Heart right ventricle (tissue), 16 donors: ENCODE measurements at regions not wholly inside any gene's neighbourhood (a gene's known extent, or its start where the extent isn't known, plus 50 kb on each side); places are given as distances from the start of the nearest gene placed in this dataset.
"Not testable (repeated sequence)": the region's sequence is repeated elsewhere in the genome, so short reads cannot be mapped to it uniquely, and the experiment has no call there.

Source experiments
- ATAC-seq, 8 donors: fragments of 200-7000 bp; cut with Tn5 transposase; one replicate each; pipeline ENCODE4 v1.9.1; 2020; ENCODE audit warnings: mild to moderate bottlenecking in 8 of 8, moderate library complexity in 8 of 8, moderate number of reproducible peaks in 1 of 8
- DNase-seq, 2 donors: peaks; one replicate each; pipeline ENCODE4 v3.0.0-alpha.2; 2020
- H3K27ac ChIP-seq, 10 donors: fragments of 200-600 bp; sonication (generic) in 2 of 10; one replicate each; pipeline versions ENCODE4 v1.5.0 to v1.8.0; 2020 to 2022; ENCODE audit warnings: mild to moderate bottlenecking in 3 of 10
- H3K27me3 ChIP-seq, 7 donors: fragments of 200-600 bp; one replicate each; pipeline ENCODE4 v1.8.0; 2021 to 2022; ENCODE audit warnings: mild to moderate bottlenecking in 2 of 7
- H3K36me3 ChIP-seq, 9 donors: fragments of 200-600 bp; sonication (generic) in 1 of 9; one replicate each; pipeline versions ENCODE4 v1.5.0 to v1.8.0; 2020 to 2022; ENCODE audit warnings: mild to moderate bottlenecking in 2 of 9
- H3K4me1 ChIP-seq, 9 donors: fragments of 200-600 bp; sonication (generic) in 1 of 9; one replicate each; pipeline versions ENCODE4 v1.5.0 to v1.8.0; 2020 to 2022; ENCODE audit warnings: mild to moderate bottlenecking in 4 of 9
- H3K4me3 ChIP-seq, 10 donors: fragments of 200-600 bp; sonication (generic) in 2 of 10; one replicate each; pipeline versions ENCODE4 v1.5.0 to v1.8.0; 2020 to 2022; ENCODE audit warnings: mild to moderate bottlenecking in 7 of 10, moderate library complexity in 2 of 10
- H3K9me3 ChIP-seq, 11 donors: fragments of 200-600 bp in 10 of 11; sonication (generic) in 2 of 11; one replicate each; pipeline versions ENCODE4 v1.5.0 to v1.8.0; 2013 to 2022; ENCODE audit warnings: mild to moderate bottlenecking in 2 of 11, control low read depth in 1 of 11, moderate library complexity in 1 of 11
- WGBS, 2 donors: extraction: QIAGEN DNeasy Blood & Tissue Kit; methylation state at CpG; one replicate each; pipeline ENCODE4 v1.1.7; 2013; ENCODE audit warnings: inconsistent platforms in 1 of 2; 5-methylcytosine and 5-hydroxymethylcytosine counted together
- intact Hi-C, 10 donors: fragments of 100-400 bp; cut with DNase I; formaldehyde crosslinking; loops; one replicate each; pipeline versions ENCODE4 v1.11.1 to v1.14.2; 2022
- TF ChIP-seq, protein P1 (sequence below), 9 donors: fragments of 200-600 bp; sonication (generic) in 2 of 9; IDR thresholded peaks; one replicate each; pipeline versions ENCODE4 v1.5.0 to v1.8.0; 2021 to 2022; ENCODE audit warnings: antibody characterized with exemption in 9 of 9, mild to moderate bottlenecking in 5 of 9, moderate library complexity in 1 of 9
- donor health status: Arrhythmogenic right ventricular cardiomyopathy.
- donor health status: ischemic (EF 13 %, LVEDD 7.1; RV severe dilation, severe dysfunction).
- donor health status: healthy with polysubstance abuse.
- donor health status: DM: no; HTN: yes; CAD: no.
- donor health status: DM: no; HTN: no; CAD: no.
- donor health status: ischemic (EF 25% LVEDD 6.9; RV normal size, moderate dysfunction).
- donor health status: ischemic (EF 25% LVEDD 5.7; RV mildly dilated, moderate dysfunction).
- donor health status: healthy.
- donor health status: DM: yes; HTN: yes; CAD: no.
- donor health status: Ischemic cardiomyopathy.
- donor health status: ischemic (EF 35%, LVEDD 5.7; RV mildly dilated, moderate dysfunction).
- donor health status: nonischemic (EF 11% LVEDD 7.7; RV severe dilation, severe dysfunction).
- donor health status: DM: yes; HTN: yes; CAD: no.
- donor health status: PGD.
- donor health status: ischemic (EF 29% LVEDD 5.4; RV normal size, mild dysfunction).
- donor health status: nonischemic (EF 23%, LVEDD 6.1; RV moderate dilation, normal function).

DNA sequence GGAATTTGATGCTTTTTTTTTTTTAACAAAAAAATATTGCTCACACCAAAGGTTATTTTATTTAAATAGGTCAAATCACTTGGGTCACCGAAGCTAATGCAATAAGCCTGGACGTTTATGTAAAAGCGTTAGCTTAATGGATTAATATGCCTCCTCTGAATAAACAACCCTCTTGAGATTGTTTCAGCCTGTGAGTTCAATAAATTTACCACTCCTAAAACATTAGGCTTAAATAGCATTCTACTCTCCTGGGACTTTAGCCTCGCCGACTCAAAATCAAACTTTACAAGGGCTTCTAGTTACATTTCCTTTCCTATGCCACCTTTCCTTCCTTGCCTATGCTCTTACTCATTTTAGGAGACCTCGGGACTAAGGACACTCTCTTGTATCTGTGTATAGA is 79.3 kb downstream of the DNAJB9 start:
- TF ChIP-seq, protein P1, sequence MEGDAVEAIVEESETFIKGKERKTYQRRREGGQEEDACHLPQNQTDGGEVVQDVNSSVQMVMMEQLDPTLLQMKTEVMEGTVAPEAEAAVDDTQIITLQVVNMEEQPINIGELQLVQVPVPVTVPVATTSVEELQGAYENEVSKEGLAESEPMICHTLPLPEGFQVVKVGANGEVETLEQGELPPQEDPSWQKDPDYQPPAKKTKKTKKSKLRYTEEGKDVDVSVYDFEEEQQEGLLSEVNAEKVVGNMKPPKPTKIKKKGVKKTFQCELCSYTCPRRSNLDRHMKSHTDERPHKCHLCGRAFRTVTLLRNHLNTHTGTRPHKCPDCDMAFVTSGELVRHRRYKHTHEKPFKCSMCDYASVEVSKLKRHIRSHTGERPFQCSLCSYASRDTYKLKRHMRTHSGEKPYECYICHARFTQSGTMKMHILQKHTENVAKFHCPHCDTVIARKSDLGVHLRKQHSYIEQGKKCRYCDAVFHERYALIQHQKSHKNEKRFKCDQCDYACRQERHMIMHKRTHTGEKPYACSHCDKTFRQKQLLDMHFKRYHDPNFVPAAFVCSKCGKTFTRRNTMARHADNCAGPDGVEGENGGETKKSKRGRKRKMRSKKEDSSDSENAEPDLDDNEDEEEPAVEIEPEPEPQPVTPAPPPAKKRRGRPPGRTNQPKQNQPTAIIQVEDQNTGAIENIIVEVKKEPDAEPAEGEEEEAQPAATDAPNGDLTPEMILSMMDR (IDR thresholded peaks at IDR 0.05), result no peak
- DNase-seq, result no peak
- no peaks in the 10 kb centered on the region for H3K4me1 ChIP-seq
- intact Hi-C loops, result no loop called here
- no peak overlapping the region for H3K4me3 ChIP-seq
- no peak overlapping the region for H3K27ac ChIP-seq
- no peaks in the 10 kb centered on the region for H3K36me3 ChIP-seq
- H3K9me3 ChIP-seq, result no peaks in the 10 kb centered on the region
- no peaks in the 10 kb centered on the region for H3K27me3 ChIP-seq
- no peak for ATAC-seq
- WGBS, 2 donors, result 76 to 81% methylated on average over 6 of the region's 6 CpGs

- 31 to 50% methylated on average over 1 of the region's 1 CpG for WGBS, 2 donors
- DNase-seq, result no peak
- no peak for ATAC-seq
- intact Hi-C loops, result no loop called here
- Histone ChIP-seq H3K4me3 (no peak overlapping the region), H3K27me3 (no peaks in the 10 kb centered on the region), H3K36me3 (no peaks in the 10 kb centered on the region), H3K4me1 (no peaks in the 10 kb centered on the region), H3K27ac (no peak overlapping the region), H3K9me3 (no peaks in the 10 kb centered on the region)
- TF ChIP-seq, protein P1 (IDR thresholded peaks at IDR 0.05), result no peak
Measured at GRCh38 chr7:108650467-108650866, 80.8 kb downstream of the DNAJB9 start.

DNA sequence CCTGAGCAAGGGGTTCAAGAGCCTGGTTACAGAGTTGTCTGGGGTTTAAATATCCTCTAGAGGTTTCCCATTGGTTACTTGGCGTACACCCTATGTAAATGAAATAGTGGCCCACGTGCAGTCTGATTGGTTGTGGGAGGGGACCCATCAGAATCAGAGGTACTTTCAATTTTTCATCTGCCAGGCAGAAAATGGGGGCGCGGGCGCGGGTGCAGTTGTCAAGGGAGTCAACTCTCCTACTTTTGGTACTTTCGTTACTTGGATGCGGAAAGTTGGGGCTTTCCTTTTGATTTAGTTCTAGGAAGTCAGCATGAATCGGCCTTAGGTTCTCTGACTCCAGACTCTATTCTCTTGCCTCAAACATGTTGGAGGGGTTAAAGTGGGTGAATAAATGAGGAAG is 83.2 kb downstream of the DNAJB9 start:
- 90 to 96% methylated on average over 9 of the region's 9 CpGs for WGBS, 2 donors
- Histone ChIP-seq H3K27me3 (no peaks in the 10 kb centered on the region), H3K27ac (no peak overlapping the region), H3K36me3 (no peaks in the 10 kb centered on the region), H3K4me1 (no peaks in the 10 kb centered on the region), H3K4me3 (no peak overlapping the region), H3K9me3 (no peaks in the 10 kb centered on the region)
- ATAC-seq, result no peak
- intact Hi-C loops, result no loop called here
- no peak for DNase-seq
- TF ChIP-seq, protein P1 (IDR thresholded peaks at IDR 0.05), result no peak

GRCh38 chr7:108653526-108653925 is 83.9 kb downstream of the DNAJB9 start:
- DNase-seq (no peak), ATAC-seq (no peak)
- Histone ChIP-seq H3K27me3 (no peaks in the 10 kb centered on the region), H3K27ac (no peak overlapping the region), H3K4me3 (no peak overlapping the region), H3K9me3 (no peaks in the 10 kb centered on the region), H3K36me3 (no peaks in the 10 kb centered on the region), H3K4me1 (no peaks in the 10 kb centered on the region)
- intact Hi-C loops, result no loop called here
- TF ChIP-seq, protein P1 (IDR thresholded peaks at IDR 0.05), result no peak
- WGBS, 2 donors, result 80 to 86% methylated on average over 4 of the region's 4 CpGs

DNA sequence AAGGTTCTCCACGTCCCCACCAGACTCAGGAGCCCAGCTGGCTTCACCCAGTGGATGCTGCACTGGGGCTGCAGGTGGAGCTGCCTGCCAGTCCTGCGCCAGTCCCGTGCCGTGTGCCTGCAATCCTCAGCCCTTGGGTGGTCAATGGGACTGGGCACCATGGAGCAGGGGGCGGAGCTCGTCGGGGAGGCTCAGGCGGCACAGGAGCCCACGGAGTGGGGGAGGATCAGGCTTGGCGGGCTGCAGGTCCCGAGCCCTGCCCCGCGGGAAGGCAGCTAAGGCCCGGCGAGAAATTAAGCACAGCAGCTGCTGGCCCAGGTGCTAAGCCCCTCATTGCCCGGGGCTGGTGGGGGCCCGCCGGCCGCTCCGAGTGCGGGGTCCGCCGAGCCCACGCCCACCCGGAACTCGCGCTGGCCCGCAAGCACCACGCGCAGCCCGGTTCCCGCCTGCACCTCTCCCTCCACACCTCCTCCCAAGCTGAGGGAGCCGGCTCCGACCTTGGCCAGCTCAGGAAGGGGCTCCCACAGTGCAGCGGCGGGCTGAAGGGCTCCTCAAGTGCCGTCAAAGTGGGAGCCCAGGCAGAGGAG is 87.6 kb downstream of the DNAJB9 start:
- intact Hi-C loops, H3K27me3 ChIP-seq, DNase-seq, H3K27ac ChIP-seq, H3K4me1 ChIP-seq, H3K9me3 ChIP-seq, H3K4me3 ChIP-seq, H3K36me3 ChIP-seq, ATAC-seq: not testable (repeated sequence)
- WGBS, 2 donors, result 89 to 93% methylated on average over 25 to 37 of the region's 37 CpGs
